Mammary epithelial cell (primary cell): ENCODE measurements at regions not wholly inside any gene's neighbourhood (a gene's known extent, or its start where the extent isn't known, plus 50 kb on each side); places are given as distances from the start of the nearest gene placed in this dataset.

Experiments
- CTCF ChIP-seq, 2 donors: IDR thresholded peaks in 1 of 2; conservative IDR thresholded peaks in 1 of 2; 2 replicates each; pipeline ENCODE4 v1.5.1; 2011 to 2012; ENCODE audit warnings: inconsistent platforms in 2 of 2, low read length in 2 of 2, mild to moderate bottlenecking in 2 of 2, control low read depth in 1 of 2, low read depth in 1 of 2; ENCODE audit not compliant: insufficient read depth in 1 of 2; ENCODE audit errors: extremely low read depth in 1 of 2
- EZH2 ChIP-seq: IDR thresholded peaks from 2 replicates; pipeline ENCODE4 v1.6.1; 2012; ENCODE audit warnings: low read length, inconsistent platforms, borderline replicate concordance

- TF ChIP-seq CTCF (conservative IDR thresholded peaks at IDR 0.05 in 1 of 2, IDR thresholded peaks at IDR 0.05 in 1 of 2; ENCODE audit: extremely low read depth in 1 of 2, insufficient read depth in 1 of 2, low read depth in 1 of 2, low read length in 2 of 2), result no peak
- no peak for TF ChIP-seq EZH2
These were observed 75.7 kb downstream of the FAM43A start for GRCh38 chr3:194761384-194761783.
